Endothelial cell of umbilical vein (primary cell): ENCODE measurements at regions not wholly inside any gene's neighbourhood (a gene's known extent, or its start where the extent isn't known, plus 50 kb on each side); places are given as distances from the start of the nearest gene placed in this dataset.

Experiments used
- BruUV-seq: library from RNA; stranded (reverse); fragments of 400-500 nt; replicated peaks from 2 replicates; lab custom pipeline; 2021; lab: Mats Ljungman, UMichigan
- CTCF ChIA-PET: fragments of 300-600, 350-600 bp; sonication (Branson Sonifier 250); formaldehyde crosslinking; loops from one replicate; lab custom pipeline; 2021; ENCODE audit warnings: antibody characterized with exemption, inconsistent platforms; lab: Charles Lee
- POLR2A ChIA-PET: fragments of 300-600, 350-600 bp; sonication (Branson Sonifier 250); formaldehyde crosslinking; loops from one replicate; lab custom pipeline; 2021; ENCODE audit warnings: antibody characterized with exemption, inconsistent platforms; lab: Charles Lee
- DNase-seq: peaks from one replicate; pipeline ENCODE4 v3.0.0-alpha.2; 2011; ENCODE audit warnings: low read depth, low spot score
- FAIRE-seq: peaks from 2 replicates; lab custom pipeline; 2011; peaks lifted over from hg19 to GRCh38; lab: Jason Lieb, UNC
- H2AFZ ChIP-seq: 2 replicates; pipeline ENCODE4 v1.6.0; 2012; ENCODE audit warnings: low read depth, low read length, control low read depth, inconsistent platforms
- H3K27ac ChIP-seq: 2 replicates; pipeline ENCODE4 v1.5.1; 2011; ENCODE audit warnings: low read depth, mild to moderate bottlenecking, control low read depth, low read length, moderate library complexity; ENCODE audit not compliant: insufficient read depth
- H3K27me3 ChIP-seq, 2 experiments: 2 replicates each; pipeline versions ENCODE4 v1.6.0 to v1.6.1; 2011; ENCODE audit warnings: low read length in 2 of 2, mixed read lengths in 1 of 2; ENCODE audit not compliant: control insufficient read depth in 2 of 2, insufficient read depth in 2 of 2
- H3K36me3 ChIP-seq, 2 experiments: 2 replicates in 1 of 2; 3 replicates in 1 of 2; pipeline ENCODE4 v1.5.1; 2011; ENCODE audit warnings: low read length in 2 of 2, mild to moderate bottlenecking in 1 of 2, moderate library complexity in 1 of 2; ENCODE audit not compliant: control insufficient read depth in 2 of 2, insufficient read depth in 2 of 2; ENCODE audit errors: extremely low read depth in 1 of 2
- H3K4me1 ChIP-seq: 3 replicates; pipeline ENCODE4 v1.5.1; 2011; ENCODE audit warnings: mild to moderate bottlenecking, low read length; ENCODE audit not compliant: control insufficient read depth, insufficient read depth; ENCODE audit errors: extremely low read depth
- H3K4me2 ChIP-seq: 2 replicates; pipeline ENCODE4 v1.6.1; 2011; ENCODE audit warnings: low read length, control low read depth, mixed read lengths; ENCODE audit not compliant: insufficient read depth
- H3K4me3 ChIP-seq, 3 experiments: fragments of 200-600 bp in 1 of 3; sonication (generic), shearing (Covaris generic) in 1 of 3; replicated peaks in 1 of 3; 2 replicates each; pipeline ENCODE4 v1.5.1; 2011 to 2016; ENCODE audit warnings: control low read depth in 3 of 3, low read length in 3 of 3, mild to moderate bottlenecking in 2 of 3, inconsistent platforms in 1 of 3, low read depth in 1 of 3, moderate library complexity in 1 of 3; ENCODE audit not compliant: insufficient read depth in 1 of 3
- H3K79me2 ChIP-seq: 2 replicates; pipeline ENCODE4 v1.6.0; 2012; ENCODE audit warnings: low read length, inconsistent platforms; ENCODE audit not compliant: control insufficient read depth, insufficient read depth
- H3K9ac ChIP-seq: replicated peaks from 2 replicates; pipeline ENCODE3; 2011; ENCODE audit warnings: low read length, control low read depth; ENCODE audit not compliant: insufficient read depth; ENCODE audit errors: extremely low read depth
- H3K9me1 ChIP-seq: replicated peaks from 3 replicates; pipeline ENCODE4 v1.6.0; 2011; ENCODE audit warnings: mild to moderate bottlenecking, low read length; ENCODE audit not compliant: control insufficient read depth, insufficient read depth; ENCODE audit errors: extremely low read depth
- H3K9me3 ChIP-seq: replicated peaks from 2 replicates; pipeline ENCODE4 v1.5.1; 2012; ENCODE audit warnings: low read length, inconsistent platforms; ENCODE audit not compliant: control insufficient read depth, insufficient read depth
- H4K20me1 ChIP-seq: replicated peaks from 2 replicates; pipeline ENCODE3; 2011; ENCODE audit warnings: mild to moderate bottlenecking, low read length; ENCODE audit not compliant: control insufficient read depth, insufficient read depth; ENCODE audit errors: extremely low read depth
- CTCF ChIP-seq, 2 donors: IDR thresholded peaks; 1 replicate in 1 of 2; 2 replicates in 1 of 2; pipeline ENCODE4 v1.5.1; 2011; ENCODE audit warnings: low read length in 2 of 2, mild to moderate bottlenecking in 2 of 2, moderate library complexity in 2 of 2, control low read depth in 1 of 2, inconsistent platforms in 1 of 2, low read depth in 1 of 2; ENCODE audit not compliant: insufficient read depth in 1 of 2; ENCODE audit errors: extremely low read depth in 1 of 2
- EZH2 ChIP-seq: IDR thresholded peaks from 2 replicates; pipeline ENCODE4 v1.6.1; 2012; ENCODE audit warnings: borderline replicate concordance, low read depth, mild to moderate bottlenecking, moderate library complexity, low read length, inconsistent platforms; ENCODE audit not compliant: severe bottlenecking
- FOS ChIP-seq: IDR thresholded peaks from 2 replicates; pipeline ENCODE4 v1.6.1; 2011; ENCODE audit warnings: mild to moderate bottlenecking, low read length, moderate library complexity, borderline replicate concordance; ENCODE audit not compliant: insufficient read depth
- GATA2 ChIP-seq: IDR thresholded peaks from 2 replicates; pipeline ENCODE4 v1.7.0; 2011; ENCODE audit warnings: low read depth, mild to moderate bottlenecking, moderate library complexity, mixed read lengths, low read length; ENCODE audit not compliant: insufficient read length, insufficient read depth
- JUN ChIP-seq: IDR thresholded peaks from 2 replicates; pipeline ENCODE4 v1.6.1; 2011; ENCODE audit warnings: borderline replicate concordance, low read depth; ENCODE audit not compliant: insufficient read length, insufficient read depth
- MYC ChIP-seq: IDR thresholded peaks from one replicate; pipeline ENCODE4 v1.6.1; 2011; ENCODE audit warnings: mild to moderate bottlenecking, low read depth, low read length
- POLR2A ChIP-seq: IDR thresholded peaks from 2 replicates; pipeline ENCODE4 v1.6.1; 2012; ENCODE audit warnings: low read depth, mild to moderate bottlenecking, control low read depth, low read length
- POLR2AphosphoS5 ChIP-seq: IDR thresholded peaks from 2 replicates; pipeline ENCODE4 v1.6.1; 2012; ENCODE audit warnings: low read depth, mild to moderate bottlenecking, control low read depth, low read length, moderate library complexity; ENCODE audit not compliant: insufficient read depth
- dilution Hi-C: fragments of 300-500 bp; cut with MboI; formaldehyde crosslinking; loops from one replicate; pipeline ENCODE4 v1.15.0; 2019; ENCODE audit warnings: low sequenced_read_pairs; ENCODE audit not compliant: extremely low pct_ligation_motif_present
- intact Hi-C: fragments of 100-400 bp; cut with micrococcal nuclease; formaldehyde crosslinking; loops from one replicate; pipeline ENCODE4 v1.10.0; 2022
- TF ChIP-seq, protein P1 (sequence below): IDR thresholded peaks from 2 replicates; pipeline ENCODE4 v1.6.1; 2011; ENCODE audit not compliant: insufficient read depth, insufficient read length

- no peak overlapping the region for H3K9ac ChIP-seq
- no peak overlapping the region for H3K4me3 ChIP-seq
- no peaks in the 10 kb centered on the region for H3K36me3 ChIP-seq
- H3K4me1 ChIP-seq, result no peaks in the 10 kb centered on the region
- no peaks in the 10 kb centered on the region for H3K27me3 ChIP-seq
- no peaks in the 10 kb centered on the region for H3K79me2 ChIP-seq
- intact Hi-C loops (no loop called here), dilution Hi-C loops (no loop called here)
- H3K27ac ChIP-seq, result no peak overlapping the region
- POLR2A ChIA-PET, result no interaction called here
- CTCF ChIA-PET, result interaction anchor here (1.0 kb wide), 1 partner anchor 16 kb away, joined by 3 read pairs; no protein-coding TSS in a partner anchor
- TF ChIP-seq EZH2 (no peak), JUN (no peak), POLR2A (no peak), CTCF (IDR thresholded peaks at IDR 0.05; ENCODE audit: extremely low read depth in 1 of 2, insufficient read depth in 1 of 2, low read depth in 1 of 2, low read length in 2 of 2) (no peak), POLR2AphosphoS5 (no peak), GATA2 (no peak), MYC (no peak), FOS (no peak)
- TF ChIP-seq, protein P1, sequence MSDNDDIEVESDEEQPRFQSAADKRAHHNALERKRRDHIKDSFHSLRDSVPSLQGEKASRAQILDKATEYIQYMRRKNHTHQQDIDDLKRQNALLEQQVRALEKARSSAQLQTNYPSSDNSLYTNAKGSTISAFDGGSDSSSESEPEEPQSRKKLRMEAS, result no peak
- DNase-seq (no peak), FAIRE-seq (no peak)
- no peaks in the 10 kb centered on the region for H3K9me1 ChIP-seq
- H2AFZ ChIP-seq, result no peak overlapping the region
- no peak overlapping the region for H3K4me2 ChIP-seq
- H3K9me3 ChIP-seq, result no peaks in the 10 kb centered on the region
- no peaks in the 10 kb centered on the region for H4K20me1 ChIP-seq
- no TSS peak for BruUV-seq
Observed at GRCh38 chr18:29459972-29460371, 1283.0 kb upstream of the CDH2 start.
